ENCODE measurements at regions not wholly inside any gene's neighbourhood (a gene's known extent, or its start where the extent isn't known, plus 50 kb on each side); places are given as distances from the start of the nearest gene placed in this dataset.

DNA sequence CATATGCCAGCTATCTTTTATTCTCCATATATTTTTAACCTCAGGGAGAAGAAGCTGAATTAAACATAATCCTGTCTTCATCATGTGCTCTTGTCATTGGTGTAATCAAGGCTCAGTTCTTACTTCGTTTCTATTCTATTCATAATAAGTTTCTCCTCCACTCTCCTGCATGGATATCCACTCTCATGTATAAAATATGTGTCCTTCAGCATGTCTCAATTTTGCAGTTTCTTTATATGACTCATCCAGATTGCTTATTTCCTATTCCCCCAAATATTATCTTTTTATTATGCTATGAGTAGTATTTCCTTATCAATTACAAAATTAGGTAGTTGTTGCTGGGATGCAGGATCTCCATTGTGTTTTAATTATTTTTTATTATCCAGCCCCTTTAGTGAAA lies 643.7 kb upstream of the ACO1 start:
- H3K27me3 ChIP-seq = no peaks in the 10 kb centered on the region
- WGBS, 2 donors = 23 to 56% methylated on average over 1 of the region's 1 CpG
- TF ChIP-seq, protein P1, sequence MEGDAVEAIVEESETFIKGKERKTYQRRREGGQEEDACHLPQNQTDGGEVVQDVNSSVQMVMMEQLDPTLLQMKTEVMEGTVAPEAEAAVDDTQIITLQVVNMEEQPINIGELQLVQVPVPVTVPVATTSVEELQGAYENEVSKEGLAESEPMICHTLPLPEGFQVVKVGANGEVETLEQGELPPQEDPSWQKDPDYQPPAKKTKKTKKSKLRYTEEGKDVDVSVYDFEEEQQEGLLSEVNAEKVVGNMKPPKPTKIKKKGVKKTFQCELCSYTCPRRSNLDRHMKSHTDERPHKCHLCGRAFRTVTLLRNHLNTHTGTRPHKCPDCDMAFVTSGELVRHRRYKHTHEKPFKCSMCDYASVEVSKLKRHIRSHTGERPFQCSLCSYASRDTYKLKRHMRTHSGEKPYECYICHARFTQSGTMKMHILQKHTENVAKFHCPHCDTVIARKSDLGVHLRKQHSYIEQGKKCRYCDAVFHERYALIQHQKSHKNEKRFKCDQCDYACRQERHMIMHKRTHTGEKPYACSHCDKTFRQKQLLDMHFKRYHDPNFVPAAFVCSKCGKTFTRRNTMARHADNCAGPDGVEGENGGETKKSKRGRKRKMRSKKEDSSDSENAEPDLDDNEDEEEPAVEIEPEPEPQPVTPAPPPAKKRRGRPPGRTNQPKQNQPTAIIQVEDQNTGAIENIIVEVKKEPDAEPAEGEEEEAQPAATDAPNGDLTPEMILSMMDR (IDR thresholded peaks at IDR 0.05) = no peak
- no peak for TF ChIP-seq POLR2A (IDR thresholded peaks at IDR 0.05)
- DNase-seq = no peak
- H3K27ac ChIP-seq = no peak overlapping the region
- H3K36me3 ChIP-seq = no peaks in the 10 kb centered on the region
- intact Hi-C loops (cut with DNase I) = no loop called here
- H3K4me1 ChIP-seq = no peaks in the 10 kb centered on the region
- no peak overlapping the region for H3K4me3 ChIP-seq
- H3K9me3 ChIP-seq = no peaks in the 10 kb centered on the region

DNA sequence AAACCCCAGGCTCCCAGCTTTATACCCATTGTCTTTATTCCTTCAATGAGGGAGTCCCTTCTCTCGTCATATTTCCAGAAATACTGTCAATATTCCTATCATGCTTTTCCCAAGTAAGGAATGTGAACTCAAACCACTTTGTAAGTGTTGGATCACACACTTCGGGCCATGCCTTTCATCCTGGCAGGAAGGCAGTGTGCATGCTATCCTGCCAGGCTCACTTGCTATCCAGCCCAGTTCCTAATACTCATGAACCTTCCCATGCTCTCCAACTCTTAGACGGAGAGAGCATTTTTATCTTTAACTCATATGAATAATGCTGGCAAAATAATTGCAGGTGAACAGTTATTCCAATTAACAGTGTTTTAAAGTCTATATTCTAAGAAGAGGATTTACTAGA lies 639.9 kb upstream of the ACO1 start:
- no peak overlapping the region for H3K27ac ChIP-seq
- H3K4me1 ChIP-seq = no peaks in the 10 kb centered on the region
- no peak overlapping the region for H3K4me3 ChIP-seq
- H3K27me3 ChIP-seq = no peaks in the 10 kb centered on the region
- no peak for DNase-seq
- intact Hi-C loops (cut with DNase I) = no loop called here
- no peak for TF ChIP-seq POLR2A (IDR thresholded peaks at IDR 0.05)
- TF ChIP-seq, protein P1 (IDR thresholded peaks at IDR 0.05) = no peak
- H3K9me3 ChIP-seq = no peaks in the 10 kb centered on the region
- WGBS, 2 donors = 45 to 66% methylated on average over 3 of the region's 3 CpGs
- H3K36me3 ChIP-seq = no peaks in the 10 kb centered on the region

DNA sequence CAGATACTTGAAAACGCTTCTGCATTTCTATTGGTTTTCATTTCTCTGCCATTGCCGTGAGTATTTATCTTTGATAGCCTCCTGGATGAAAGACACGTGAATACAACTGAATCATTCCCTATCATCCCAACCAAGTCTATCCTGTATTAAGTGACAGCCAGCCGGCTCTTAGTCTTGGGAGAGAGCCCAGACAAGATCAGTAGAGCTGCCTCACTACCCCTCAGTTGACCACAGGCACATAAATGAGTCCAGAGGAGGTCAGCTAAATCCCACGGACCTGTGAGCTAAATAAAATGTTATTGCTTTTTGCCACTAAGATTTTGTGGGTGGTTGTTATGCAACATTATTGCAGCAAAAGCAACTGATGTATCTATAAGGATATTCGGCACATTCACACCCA lies 639.0 kb upstream of the ACO1 start:
- intact Hi-C loops (cut with DNase I) = no loop called here
- no peak for TF ChIP-seq POLR2A (IDR thresholded peaks at IDR 0.05)
- TF ChIP-seq, protein P1 (IDR thresholded peaks at IDR 0.05) = no peak
- 43 to 69% methylated on average over 6 of the region's 6 CpGs for WGBS, 2 donors
- H3K27ac ChIP-seq = no peak overlapping the region
- no peaks in the 10 kb centered on the region for H3K4me1 ChIP-seq
- H3K36me3 ChIP-seq = no peaks in the 10 kb centered on the region
- DNase-seq = no peak
- H3K27me3 ChIP-seq = no peaks in the 10 kb centered on the region
- no peak overlapping the region for H3K4me3 ChIP-seq
- no peaks in the 10 kb centered on the region for H3K9me3 ChIP-seq

DNA sequence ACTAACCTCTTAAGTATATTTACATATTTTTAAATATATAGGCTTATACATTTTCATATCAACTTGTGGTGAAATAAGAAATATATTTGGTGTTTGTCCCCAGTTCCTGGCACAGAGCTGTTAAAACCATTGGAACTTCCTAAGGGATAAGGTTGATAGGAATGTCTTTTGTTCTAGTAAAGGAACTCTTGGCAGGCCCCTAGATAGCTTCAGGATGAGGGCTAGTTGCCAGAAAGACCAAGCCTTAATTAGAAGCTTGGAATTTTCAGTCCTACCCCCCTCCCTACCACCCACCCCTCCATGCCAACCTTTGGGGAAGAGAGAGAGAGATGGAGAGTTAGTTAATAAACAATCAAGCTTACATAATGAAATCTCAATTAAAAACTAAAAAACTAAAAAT lies 638.6 kb upstream of the ACO1 start:
- no peaks in the 10 kb centered on the region for H3K27me3 ChIP-seq
- DNase-seq = no peak
- no peak overlapping the region for H3K27ac ChIP-seq
- no peaks in the 10 kb centered on the region for H3K9me3 ChIP-seq
- no peaks in the 10 kb centered on the region for H3K36me3 ChIP-seq
- no peaks in the 10 kb centered on the region for H3K4me1 ChIP-seq
- intact Hi-C loops (cut with DNase I) = no loop called here
- TF ChIP-seq, protein P1 (IDR thresholded peaks at IDR 0.05) = no peak
- TF ChIP-seq POLR2A (IDR thresholded peaks at IDR 0.05) = no peak
- H3K4me3 ChIP-seq = no peak overlapping the region

DNA sequence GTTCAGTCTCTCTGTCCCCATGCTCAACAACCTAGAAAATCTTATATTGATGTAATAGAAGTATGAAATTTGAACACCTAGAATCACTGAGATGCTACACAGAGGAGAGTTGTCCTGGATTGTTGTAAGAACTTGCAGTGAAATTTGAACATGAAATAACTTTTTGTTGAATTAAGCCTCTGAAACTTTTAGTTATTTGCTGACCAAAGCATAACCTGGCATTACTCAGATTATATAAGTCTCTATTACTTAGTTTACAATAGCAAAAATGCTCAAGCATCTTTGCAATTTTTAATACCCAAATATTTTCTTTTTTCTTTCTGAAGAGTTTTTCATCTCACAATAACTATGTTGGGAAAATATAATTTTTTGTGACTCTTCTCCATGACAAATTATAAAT lies 630.7 kb upstream of the ACO1 start:
- Histone ChIP-seq H3K27me3 (no peaks in the 10 kb centered on the region), H3K36me3 (no peaks in the 10 kb centered on the region), H3K27ac (no peak overlapping the region), H3K4me1 (no peaks in the 10 kb centered on the region), H3K4me3 (no peak overlapping the region), H3K9me3 (no peaks in the 10 kb centered on the region)
- intact Hi-C loops (cut with DNase I) = no loop called here
- no peak for DNase-seq
- TF ChIP-seq, protein P1 (IDR thresholded peaks at IDR 0.05) = no peak
